T-helper 17 cell (primary cell): ENCODE measurements at regions not wholly inside any gene's neighbourhood (a gene's known extent, or its start where the extent isn't known, plus 50 kb on each side); places are given as distances from the start of the nearest gene placed in this dataset.

ENCODE experiments used
- ATAC-seq: fragments of 150-1000 bp; cut with Tn5 transposase; 2 replicates; pipeline ENCODE4 v1.10.0; 2021; ENCODE audit warnings: mild to moderate bottlenecking, moderate library complexity
- DNase-seq, 3 donors: peaks; one replicate each; pipeline versions ENCODE4 v3.0.0 to v3.0.0-alpha.2; 2020 to 2021
- H3K9me3 ChIP-seq: one replicate; pipeline ENCODE4 v1.7.0; 2013; ENCODE audit warnings: low read length, mild to moderate bottlenecking; ENCODE audit not compliant: control insufficient read depth, poor library complexity, severe bottlenecking
- H3K27ac Mint-ChIP-seq: one replicate; pipeline ENCODE4 v1.8.0; 2022; ENCODE audit warnings: mild to moderate bottlenecking, moderate library complexity, mixed read lengths
- H3K27me3 Mint-ChIP-seq: one replicate; pipeline ENCODE4 v1.8.0; 2022; ENCODE audit warnings: mixed read lengths
- H3K36me3 Mint-ChIP-seq: one replicate; pipeline ENCODE4 v1.8.0; 2022; ENCODE audit warnings: low read depth, mixed read lengths
- H3K4me1 Mint-ChIP-seq: one replicate; pipeline ENCODE4 v1.8.0; 2022; ENCODE audit warnings: mild to moderate bottlenecking, mixed read lengths
- H3K4me3 Mint-ChIP-seq: one replicate; pipeline ENCODE4 v1.8.0; 2022; ENCODE audit warnings: mild to moderate bottlenecking, moderate library complexity, mixed read lengths

DNA sequence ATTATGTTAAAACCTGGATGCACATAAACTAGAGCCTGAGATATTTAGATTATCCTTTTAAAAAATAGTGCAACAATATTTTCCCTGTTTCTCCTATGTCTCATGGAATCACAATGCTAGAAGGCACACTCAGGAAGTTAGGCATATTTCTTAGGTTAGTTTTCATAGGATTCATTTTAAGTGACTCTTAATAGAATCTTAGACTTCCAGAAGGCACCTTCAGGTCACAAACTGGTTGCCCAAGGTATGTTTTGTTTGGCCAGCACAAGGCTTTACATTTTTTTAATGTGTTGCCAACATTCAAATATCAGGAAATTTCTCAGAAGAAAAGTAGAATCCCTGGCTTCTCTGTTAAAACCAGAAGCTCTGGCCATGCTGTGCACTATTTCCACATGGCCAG, 129.3 kb downstream of the LNPK start:
- Mint-ChIP-seq H3K27me3 (peaks cover 53% of the 10 kb centered on the region), H3K36me3 (no peaks in the 10 kb centered on the region), H3K27ac (no peak overlapping the region), H3K4me1 (no peaks in the 10 kb centered on the region), H3K4me3 (no peak overlapping the region)
- no peak for ATAC-seq
- no peak for DNase-seq
- no peaks in the 10 kb centered on the region for H3K9me3 ChIP-seq

- ATAC-seq (no peak), DNase-seq (no peak)
- H3K36me3 Mint-ChIP-seq = no peaks in the 10 kb centered on the region
- H3K4me1 Mint-ChIP-seq = no peaks in the 10 kb centered on the region
- no peak overlapping the region for H3K4me3 Mint-ChIP-seq
- peaks cover 54% of the 10 kb centered on the region for H3K27me3 Mint-ChIP-seq
- no peaks in the 10 kb centered on the region for H3K9me3 ChIP-seq
- no peak overlapping the region for H3K27ac Mint-ChIP-seq
Measured at GRCh38 chr2:175872005-175872348, 130.1 kb downstream of the LNPK start.

GRCh38 chr2:175871331-175872004, 130.6 kb downstream of the LNPK start:
- Mint-ChIP-seq H3K36me3 (no peaks in the 10 kb centered on the region), H3K27ac (no peak overlapping the region), H3K4me3 (no peak overlapping the region), H3K4me1 (no peaks in the 10 kb centered on the region), H3K27me3 (peaks cover 51% of the 10 kb centered on the region)
- no peak for DNase-seq
- H3K9me3 ChIP-seq = no peaks in the 10 kb centered on the region
- ATAC-seq = no peak

GRCh38 chr2:175865716-175866115, 136.4 kb downstream of the LNPK start:
- Mint-ChIP-seq H3K4me3 (no peak overlapping the region), H3K4me1 (no peaks in the 10 kb centered on the region), H3K27me3 (peaks cover 36% of the 10 kb centered on the region), H3K36me3 (peaks cover 2% of the 10 kb centered on the region), H3K27ac (no peak overlapping the region)
- ATAC-seq (no peak), DNase-seq (no peak)
- no peaks in the 10 kb centered on the region for H3K9me3 ChIP-seq

GRCh38 chr2:175864137-175864850, 137.8 kb downstream of the LNPK start:
- Mint-ChIP-seq H3K36me3 (peaks cover 2% of the 10 kb centered on the region), H3K27me3 (peaks cover 36% of the 10 kb centered on the region)
- no peak for ATAC-seq

DNA sequence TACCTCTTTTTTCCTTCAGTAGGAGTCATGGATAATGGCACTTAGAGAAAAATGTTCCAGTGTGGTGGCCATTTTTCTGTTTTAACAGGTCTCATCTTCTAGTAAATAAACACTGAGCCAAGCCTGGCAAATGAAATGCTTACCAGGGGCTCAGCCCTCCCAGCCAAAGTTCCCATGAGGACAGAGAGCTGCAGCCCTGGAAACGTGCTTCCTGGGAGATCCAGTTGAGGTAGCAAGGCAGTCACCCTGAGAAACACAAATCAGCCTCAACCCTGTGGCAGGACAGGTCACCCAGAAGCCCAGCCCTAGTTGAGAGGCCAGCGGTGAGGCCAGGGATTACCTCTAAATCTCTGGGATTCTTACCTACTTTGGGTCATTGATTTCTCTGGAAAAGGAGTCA, 140.1 kb downstream of the LNPK start:
- peaks cover 29% of the 10 kb centered on the region for H3K27me3 Mint-ChIP-seq
- H3K36me3 Mint-ChIP-seq = peaks cover 2% of the 10 kb centered on the region
- no peaks in the 10 kb centered on the region for H3K4me1 Mint-ChIP-seq
- no peak overlapping the region for H3K4me3 Mint-ChIP-seq
- DNase-seq (no peak), ATAC-seq (no peak)
- H3K27ac Mint-ChIP-seq = no peak overlapping the region
- no peaks in the 10 kb centered on the region for H3K9me3 ChIP-seq

More at GRCh38 chr2:175864137-175864850, 137.8 kb downstream of the LNPK start:
- no peaks in the 10 kb centered on the region for H3K4me1 Mint-ChIP-seq
- H3K4me3 Mint-ChIP-seq = no peak overlapping the region
- H3K9me3 ChIP-seq = no peaks in the 10 kb centered on the region
- no peak overlapping the region for H3K27ac Mint-ChIP-seq
- DNase-seq = no peak

DNA sequence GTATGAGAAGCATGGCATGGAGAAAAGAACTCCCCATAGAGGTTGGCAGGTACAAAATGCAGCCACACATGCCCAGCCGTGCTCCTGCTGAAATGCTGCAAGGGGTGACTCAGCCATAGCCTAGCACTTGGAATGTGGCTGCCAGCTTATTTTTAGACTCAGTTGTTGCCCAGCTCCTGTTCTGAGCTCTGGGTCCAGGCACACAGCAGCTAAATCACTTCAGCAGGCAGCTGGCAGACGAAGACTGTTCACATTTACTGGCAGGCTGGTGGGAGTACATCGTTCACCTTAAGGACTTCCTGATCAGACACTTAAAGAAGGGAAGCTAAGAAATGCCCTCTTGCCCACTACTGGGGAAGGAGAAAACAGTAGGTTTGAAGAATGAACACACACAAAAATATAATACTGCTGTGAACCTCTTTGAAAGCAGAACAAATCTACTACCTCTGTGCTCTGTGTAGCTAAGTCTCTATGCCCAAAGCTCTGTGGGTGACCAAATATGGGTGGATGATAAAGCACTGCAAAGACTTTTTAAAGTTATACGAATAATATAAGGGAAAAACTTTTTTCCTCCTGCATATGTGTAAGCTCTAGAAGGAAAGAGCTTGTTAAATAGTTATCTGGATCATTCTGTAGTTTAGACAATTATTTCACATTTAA, 146.1 kb downstream of the LNPK start:
- peaks cover 14% of the 10 kb centered on the region for H3K27me3 Mint-ChIP-seq
- no peaks in the 10 kb centered on the region for H3K36me3 Mint-ChIP-seq
- no peaks in the 10 kb centered on the region for H3K9me3 ChIP-seq
- no peaks in the 10 kb centered on the region for H3K4me1 Mint-ChIP-seq
- no peak overlapping the region for H3K4me3 Mint-ChIP-seq
- no peak for ATAC-seq
- H3K27ac Mint-ChIP-seq = no peak overlapping the region
- no peak for DNase-seq

- no peaks in the 10 kb centered on the region for H3K9me3 ChIP-seq
- no peak for ATAC-seq
Measured at GRCh38 chr2:175855236-175855635, 146.8 kb downstream of the LNPK start.

DNA sequence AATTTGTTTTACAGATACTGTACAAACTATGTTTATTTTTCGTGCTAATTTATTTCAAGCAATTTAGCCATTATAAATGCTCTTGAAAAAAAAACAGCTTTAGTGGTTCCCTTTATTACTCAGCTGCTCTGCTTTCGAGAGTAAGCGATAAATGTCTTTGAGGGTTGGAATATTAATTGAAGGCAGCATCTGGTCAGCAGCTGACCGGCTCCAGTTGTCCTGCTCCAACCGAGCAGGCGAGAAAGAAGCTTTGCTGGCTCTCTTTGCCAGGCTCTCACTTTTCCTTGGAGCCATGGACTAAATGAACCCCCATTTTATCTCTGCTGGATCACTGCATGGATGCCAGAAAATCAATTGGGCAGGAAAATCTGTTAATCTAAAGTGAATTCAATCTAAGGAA, 147.4 kb downstream of the LNPK start:
- Mint-ChIP-seq H3K27ac (no peak overlapping the region), H3K4me3 (no peak overlapping the region), H3K4me1 (no peaks in the 10 kb centered on the region), H3K36me3 (no peaks in the 10 kb centered on the region), H3K27me3 (peaks cover 8% of the 10 kb centered on the region)
- DNase-seq = no peak
- H3K9me3 ChIP-seq = no peaks in the 10 kb centered on the region
- no peak for ATAC-seq

More at GRCh38 chr2:175855236-175855635, 146.8 kb downstream of the LNPK start:
- Mint-ChIP-seq H3K4me1 (no peaks in the 10 kb centered on the region), H3K36me3 (no peaks in the 10 kb centered on the region), H3K27me3 (peaks cover 12% of the 10 kb centered on the region), H3K4me3 (no peak overlapping the region), H3K27ac (no peak overlapping the region)
- no peak for DNase-seq

GRCh38 chr2:175854129-175854528, 147.9 kb downstream of the LNPK start:
- Mint-ChIP-seq H3K36me3 (no peaks in the 10 kb centered on the region), H3K27me3 (peaks cover 8% of the 10 kb centered on the region), H3K4me3 (no peak overlapping the region), H3K27ac (no peak overlapping the region), H3K4me1 (no peaks in the 10 kb centered on the region)
- DNase-seq (no peak), ATAC-seq (no peak)
- no peaks in the 10 kb centered on the region for H3K9me3 ChIP-seq

- no peak for ATAC-seq
- Mint-ChIP-seq H3K27ac (no peak overlapping the region), H3K4me3 (no peak overlapping the region)
Measured at GRCh38 chr2:175853616-175853890, 148.5 kb downstream of the LNPK start.

GRCh38 chr2:175852879-175853615, 149.0 kb downstream of the LNPK start:
- Mint-ChIP-seq H3K27ac (no peak overlapping the region), H3K4me1 (no peaks in the 10 kb centered on the region), H3K36me3 (no peaks in the 10 kb centered on the region), H3K4me3 (no peak overlapping the region), H3K27me3 (peaks cover 8% of the 10 kb centered on the region)
- no peak for ATAC-seq
- H3K9me3 ChIP-seq = no peaks in the 10 kb centered on the region
- no peak for DNase-seq

More at GRCh38 chr2:175853616-175853890, 148.5 kb downstream of the LNPK start:
- peaks cover 8% of the 10 kb centered on the region for H3K27me3 Mint-ChIP-seq
- no peaks in the 10 kb centered on the region for H3K36me3 Mint-ChIP-seq
- no peaks in the 10 kb centered on the region for H3K9me3 ChIP-seq
- no peaks in the 10 kb centered on the region for H3K4me1 Mint-ChIP-seq
- no peak for DNase-seq

GRCh38 chr2:175847128-175847527, 154.9 kb downstream of the LNPK start:
- no peak overlapping the region for H3K4me3 Mint-ChIP-seq
- H3K27ac Mint-ChIP-seq = no peak overlapping the region
- ATAC-seq (no peak), DNase-seq (no peak)
- no peaks in the 10 kb centered on the region for H3K9me3 ChIP-seq
- no peaks in the 10 kb centered on the region for H3K36me3 Mint-ChIP-seq
- no peaks in the 10 kb centered on the region for H3K4me1 Mint-ChIP-seq
- H3K27me3 Mint-ChIP-seq = peaks cover 12% of the 10 kb centered on the region
